GM12865 (cell line): ENCODE measurements at regions not wholly inside any gene's neighbourhood (a gene's known extent, or its start where the extent isn't known, plus 50 kb on each side); places are given as distances from the start of the nearest gene placed in this dataset.

Source experiments
- DNase-seq: peaks from one replicate; pipeline ENCODE4 v3.0.0; 2010; ENCODE audit warnings: low read depth
- H3K4me3 ChIP-seq: 2 replicates; pipeline ENCODE4 v1.5.1; 2011; ENCODE audit warnings: mild to moderate bottlenecking, low read depth, low read length, control low read depth
- TF ChIP-seq, protein P1 (sequence below): IDR thresholded peaks from 2 replicates; pipeline ENCODE4 v1.5.1; 2011; ENCODE audit warnings: low read length, control low read depth, low read depth, inconsistent platforms; ENCODE audit not compliant: insufficient read depth; ENCODE audit errors: missing control alignments

DNA sequence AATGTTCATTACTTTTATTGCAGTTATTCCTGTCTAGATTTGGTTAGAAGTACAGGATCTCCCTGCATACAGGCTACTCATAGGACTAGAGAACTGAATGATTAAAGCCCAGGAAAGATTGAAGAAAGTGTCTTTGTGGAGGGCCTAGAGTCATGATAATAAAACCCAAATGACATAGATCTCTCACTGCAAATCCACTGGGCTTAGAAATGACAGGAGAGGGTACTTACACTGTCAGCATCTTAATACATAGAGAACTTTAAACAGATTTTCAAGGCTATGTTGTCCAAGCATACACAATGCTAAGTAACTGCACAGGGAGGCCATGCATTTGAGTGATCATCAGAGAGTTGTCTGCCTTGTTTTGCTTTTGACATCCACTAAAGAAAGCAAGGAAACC, 383.8 kb upstream of the MAP3K7 start:
- DNase-seq = no peak
- no peak overlapping the region for H3K4me3 ChIP-seq
- TF ChIP-seq, protein P1, sequence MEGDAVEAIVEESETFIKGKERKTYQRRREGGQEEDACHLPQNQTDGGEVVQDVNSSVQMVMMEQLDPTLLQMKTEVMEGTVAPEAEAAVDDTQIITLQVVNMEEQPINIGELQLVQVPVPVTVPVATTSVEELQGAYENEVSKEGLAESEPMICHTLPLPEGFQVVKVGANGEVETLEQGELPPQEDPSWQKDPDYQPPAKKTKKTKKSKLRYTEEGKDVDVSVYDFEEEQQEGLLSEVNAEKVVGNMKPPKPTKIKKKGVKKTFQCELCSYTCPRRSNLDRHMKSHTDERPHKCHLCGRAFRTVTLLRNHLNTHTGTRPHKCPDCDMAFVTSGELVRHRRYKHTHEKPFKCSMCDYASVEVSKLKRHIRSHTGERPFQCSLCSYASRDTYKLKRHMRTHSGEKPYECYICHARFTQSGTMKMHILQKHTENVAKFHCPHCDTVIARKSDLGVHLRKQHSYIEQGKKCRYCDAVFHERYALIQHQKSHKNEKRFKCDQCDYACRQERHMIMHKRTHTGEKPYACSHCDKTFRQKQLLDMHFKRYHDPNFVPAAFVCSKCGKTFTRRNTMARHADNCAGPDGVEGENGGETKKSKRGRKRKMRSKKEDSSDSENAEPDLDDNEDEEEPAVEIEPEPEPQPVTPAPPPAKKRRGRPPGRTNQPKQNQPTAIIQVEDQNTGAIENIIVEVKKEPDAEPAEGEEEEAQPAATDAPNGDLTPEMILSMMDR = no peak

DNA sequence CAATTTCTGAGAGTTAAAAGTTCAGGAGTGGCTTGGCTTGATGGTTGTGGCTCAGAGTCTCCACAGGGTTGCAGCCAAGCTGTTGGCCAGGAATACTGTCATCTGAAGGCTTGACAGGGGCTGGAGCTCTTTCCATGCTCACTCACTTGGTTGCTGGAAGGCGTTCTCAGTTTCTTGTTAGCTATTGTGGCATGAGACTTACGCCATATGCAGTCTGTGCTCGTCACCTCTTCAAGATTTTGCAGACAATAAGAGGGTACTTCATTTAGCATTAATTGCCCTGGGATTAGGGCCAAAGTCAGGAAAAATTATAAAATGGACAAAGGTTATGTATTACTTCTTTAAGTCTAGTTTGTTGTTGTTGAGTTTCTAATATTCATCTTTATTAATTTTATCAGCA, 380.6 kb upstream of the MAP3K7 start:
- H3K4me3 ChIP-seq = no peak overlapping the region
- DNase-seq = no peak
- TF ChIP-seq, protein P1 = no peak

DNA sequence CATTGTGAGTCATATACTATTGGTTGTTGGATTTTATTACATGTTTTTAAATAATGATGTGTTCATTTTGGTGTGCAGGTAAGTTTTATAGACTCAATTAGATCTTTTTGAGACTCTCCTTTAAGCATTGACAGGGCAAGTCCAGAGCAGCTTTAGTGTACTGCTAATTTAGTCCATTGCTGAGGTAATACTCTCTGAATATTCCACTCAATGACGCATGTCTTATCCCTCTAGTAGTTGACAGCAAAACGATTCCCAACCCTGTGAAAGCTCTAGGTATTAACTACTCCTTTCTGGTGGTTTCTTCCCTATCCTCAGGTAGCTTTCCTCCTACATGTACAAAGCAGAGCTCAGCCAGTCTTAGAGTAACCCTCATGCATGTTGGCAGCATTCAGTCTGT, 373.5 kb upstream of the MAP3K7 start:
- TF ChIP-seq, protein P1 = no peak
- H3K4me3 ChIP-seq = no peak overlapping the region
- no peak for DNase-seq

DNA sequence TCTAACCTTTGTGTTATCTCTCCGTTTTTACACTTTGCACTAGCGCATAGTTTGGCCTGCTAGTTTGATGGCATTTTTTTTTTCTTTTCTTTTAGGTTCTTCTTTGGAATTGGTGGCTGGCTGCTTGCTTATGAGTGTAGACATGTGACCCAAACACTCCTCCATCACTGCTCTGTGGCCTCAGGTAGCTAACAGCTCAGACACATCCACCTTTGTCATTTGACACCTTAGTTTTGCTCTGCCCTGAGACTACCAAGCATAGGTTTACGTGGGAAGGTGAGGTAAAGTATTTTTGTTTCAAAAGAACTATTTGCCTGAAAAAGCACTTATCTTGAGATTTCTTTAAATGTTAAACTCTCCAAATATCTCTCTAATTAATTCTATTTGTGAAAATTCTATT, 368.4 kb upstream of the MAP3K7 start:
- H3K4me3 ChIP-seq = no peak overlapping the region
- TF ChIP-seq, protein P1 = no peak
- DNase-seq = no peak

DNA sequence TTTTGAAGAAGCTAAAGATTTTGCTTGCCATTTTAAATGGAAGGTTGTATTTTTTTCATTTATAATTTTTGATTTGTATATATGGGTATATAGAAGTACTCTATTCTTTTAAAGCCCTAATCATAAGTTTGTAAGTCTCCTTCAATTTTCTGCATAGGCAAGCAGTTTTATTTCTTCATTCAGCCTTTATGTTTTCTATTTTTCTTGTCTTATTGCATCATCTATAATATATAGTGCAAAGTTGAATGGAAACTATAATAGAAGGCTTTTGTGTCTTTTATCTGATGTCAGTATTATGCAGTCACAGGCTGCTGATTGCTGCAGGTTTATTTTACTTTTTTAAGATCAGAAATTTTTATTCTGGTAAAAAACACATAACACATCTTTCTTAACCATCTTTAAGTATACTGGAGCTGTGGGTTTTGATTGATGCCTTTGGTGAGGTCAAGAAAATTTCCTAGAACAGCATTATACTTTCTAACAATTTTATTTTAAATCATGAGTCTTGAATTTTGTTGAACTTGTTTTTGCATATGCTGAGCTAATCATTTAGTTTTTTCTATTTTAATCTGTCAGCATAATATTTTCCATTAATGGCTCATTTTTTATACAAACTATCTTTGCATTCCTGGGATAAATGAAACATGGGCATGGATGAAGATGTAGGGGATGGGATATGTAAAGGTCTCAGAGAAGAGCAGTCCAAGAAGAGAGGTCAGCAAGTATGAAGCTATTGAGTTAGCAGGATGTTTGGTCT, 366.7 kb upstream of the MAP3K7 start:
- no peak overlapping the region for H3K4me3 ChIP-seq
- TF ChIP-seq, protein P1 = no peak
- no peak for DNase-seq

DNA sequence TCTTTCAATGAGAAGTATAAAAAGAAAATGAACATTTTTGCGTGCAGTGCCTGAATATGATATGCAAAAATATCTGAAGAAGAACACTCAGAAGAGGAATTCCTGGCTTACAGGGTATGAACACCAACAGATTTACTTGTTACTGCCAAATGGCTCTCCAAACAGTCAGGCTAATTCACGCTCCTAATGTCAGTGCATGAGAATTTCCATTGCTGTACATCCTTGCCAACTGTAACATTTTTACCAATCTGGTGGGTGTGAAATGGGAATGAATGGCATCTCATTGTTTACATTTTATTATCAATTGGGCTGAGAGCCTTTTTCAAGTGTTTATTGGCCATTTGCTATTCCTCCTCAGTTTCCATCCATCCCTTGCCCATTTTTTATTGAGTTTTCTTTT, 365.3 kb upstream of the MAP3K7 start:
- no peak for DNase-seq
- TF ChIP-seq, protein P1 = no peak
- no peak overlapping the region for H3K4me3 ChIP-seq

DNA sequence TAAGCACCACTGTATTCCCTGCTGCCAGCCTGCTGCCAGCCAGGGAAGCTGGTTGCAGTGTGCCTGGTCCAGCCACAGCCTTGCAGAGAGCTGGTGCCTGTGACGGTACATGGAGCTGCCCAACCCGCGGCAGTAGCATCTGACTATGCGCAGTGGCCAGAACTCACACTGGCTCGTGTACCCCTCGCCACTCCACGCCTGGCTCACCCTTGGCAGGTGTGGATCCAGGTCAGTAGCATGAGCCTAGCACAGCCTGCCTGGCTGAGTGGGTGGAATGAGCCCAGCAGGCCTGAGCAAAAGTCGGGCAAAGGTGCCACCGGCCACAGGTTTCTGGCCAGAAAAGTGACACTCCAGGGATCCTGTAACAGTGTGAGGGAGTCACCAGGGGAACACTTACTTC, 361.7 kb upstream of the MAP3K7 start:
- no peak for DNase-seq
- TF ChIP-seq, protein P1 = no peak
- no peak overlapping the region for H3K4me3 ChIP-seq
